Activated CD4-positive, alpha-beta T cell treated with anti-CD3 and anti-CD28 coated beads, Interleukin-2, amount 50 U/mL, for 16 hours (primary cell): ENCODE measurements at regions not wholly inside any gene's neighbourhood (a gene's known extent, or its start where the extent isn't known, plus 50 kb on each side); places are given as distances from the start of the nearest gene placed in this dataset.
"Not testable (repeated sequence)": the region's sequence is repeated elsewhere in the genome, so short reads cannot be mapped to it uniquely, and the experiment has no call there.

ENCODE experiments used
- DNase-seq: peaks from one replicate; pipeline ENCODE4 v3.0.0-alpha.2; 2020

GRCh38 chr15:29550834-29551465 is 271.3 kb downstream of the TJP1 start:
- no peak for DNase-seq

GRCh38 chr15:29548006-29548405 is 274.3 kb downstream of the TJP1 start:
- no peak for DNase-seq

- DNase-seq = no peak
Measured at GRCh38 chr15:29544513-29545128, 275.0 kb upstream of the NSMCE3 start.

- DNase-seq = no peak
Measured at GRCh38 chr15:29542994-29543393, 273.4 kb upstream of the NSMCE3 start.

GRCh38 chr15:29541309-29541708 is 271.7 kb upstream of the NSMCE3 start:
- DNase-seq = no peak

- DNase-seq = no peak
Measured at GRCh38 chr15:29540479-29540878, 270.9 kb upstream of the NSMCE3 start.

GRCh38 chr15:29539736-29540135 is 270.1 kb upstream of the NSMCE3 start:
- no peak for DNase-seq

GRCh38 chr15:29538044-29538443 is 268.4 kb upstream of the NSMCE3 start:
- DNase-seq = no peak

GRCh38 chr15:29535952-29536351 is 266.3 kb upstream of the NSMCE3 start:
- no peak for DNase-seq

GRCh38 chr15:29534378-29534777 is 264.8 kb upstream of the NSMCE3 start:
- DNase-seq = no peak

GRCh38 chr15:29533647-29534046 is 264.0 kb upstream of the NSMCE3 start:
- DNase-seq = no peak

GRCh38 chr15:29532296-29532695 is 262.7 kb upstream of the NSMCE3 start:
- DNase-seq = no peak

- no peak for DNase-seq
Measured at GRCh38 chr15:29530966-29531365, 261.3 kb upstream of the NSMCE3 start.

GRCh38 chr15:29529043-29529442 is 259.4 kb upstream of the NSMCE3 start:
- no peak for DNase-seq

- DNase-seq = no peak
Measured at GRCh38 chr15:29528276-29528675, 258.7 kb upstream of the NSMCE3 start.

- no peak for DNase-seq
Measured at GRCh38 chr15:29526802-29527201, 257.2 kb upstream of the NSMCE3 start.

GRCh38 chr15:29522373-29523276 is 253.0 kb upstream of the NSMCE3 start:
- DNase-seq = no peak

GRCh38 chr15:29518442-29518841 is 248.8 kb upstream of the NSMCE3 start:
- no peak for DNase-seq

GRCh38 chr15:29517829-29518228 is 248.2 kb upstream of the NSMCE3 start:
- no peak for DNase-seq

GRCh38 chr15:29516929-29517328 is 247.3 kb upstream of the NSMCE3 start:
- DNase-seq = no peak

- no peak for DNase-seq
Measured at GRCh38 chr15:29514926-29515325, 245.3 kb upstream of the NSMCE3 start.

GRCh38 chr15:29511663-29512062 is 242.0 kb upstream of the NSMCE3 start:
- DNase-seq = no peak

- DNase-seq = not testable (repeated sequence)
Measured at GRCh38 chr15:29505535-29505934, 235.9 kb upstream of the NSMCE3 start.
